Vagina (tissue), 2 donors: ENCODE measurements at regions not wholly inside any gene's neighbourhood (a gene's known extent, or its start where the extent isn't known, plus 50 kb on each side); places are given as distances from the start of the nearest gene placed in this dataset.

Experiments used
- DNase-seq, 2 donors: peaks; one replicate each; pipeline ENCODE4 v3.0.0-alpha.2; 2017; ENCODE audit errors: extremely low spot score in 2 of 2
- H3K27ac ChIP-seq: fragments of 200-600 bp; sonication (generic); one replicate; pipeline ENCODE4 v1.5.1; 2019
- H3K27me3 ChIP-seq: fragments of 200-600 bp; sonication (generic); one replicate; pipeline ENCODE4 v1.5.1; 2019
- H3K36me3 ChIP-seq, 2 donors: fragments of 200-600 bp; sonication (generic); one replicate each; pipeline ENCODE4 v1.5.1; 2017 to 2019
- H3K4me1 ChIP-seq: fragments of 200-600 bp; sonication (generic); one replicate; pipeline ENCODE4 v1.5.1; 2019
- H3K4me3 ChIP-seq, 2 donors: fragments of 200-600 bp; sonication (generic); 1 replicate in 1 of 2; 2 replicates in 1 of 2; pipeline ENCODE4 v1.5.1; 2016 to 2019
- H3K9me3 ChIP-seq: fragments of 200-600 bp; sonication (generic); one replicate; pipeline ENCODE4 v1.5.1; 2019
- POLR2A ChIP-seq, 2 donors: fragments of 450-650 bp; IDR thresholded peaks; one replicate each; pipeline ENCODE4 v1.6.1; 2017; ENCODE audit warnings: antibody characterized with exemption in 2 of 2, mild to moderate bottlenecking in 2 of 2, moderate library complexity in 2 of 2
- POLR2AphosphoS5 ChIP-seq, 2 donors: sonication (generic); formaldehyde crosslinking; IDR thresholded peaks; one replicate each; pipeline ENCODE4 v1.9.0; 2017; ENCODE audit warnings: antibody characterized with exemption in 2 of 2, mild to moderate bottlenecking in 2 of 2, low read depth in 1 of 2; ENCODE audit not compliant: insufficient read depth in 1 of 2
- intact Hi-C: fragments of 100-400 bp; cut with DNase I; formaldehyde crosslinking; loops from one replicate; pipeline ENCODE4 v1.15.1; 2023
- TF ChIP-seq, protein P1 (sequence below), 3 experiments: fragments of 450-650 bp in 2 of 3; fragments of 200-600 bp in 1 of 3; sonication (generic) in 1 of 3; IDR thresholded peaks; one replicate each; pipeline ENCODE4 v1.5.1; 2017 to 2019; ENCODE audit warnings: antibody characterized with exemption in 3 of 3, mild to moderate bottlenecking in 2 of 3, moderate library complexity in 2 of 3

DNA sequence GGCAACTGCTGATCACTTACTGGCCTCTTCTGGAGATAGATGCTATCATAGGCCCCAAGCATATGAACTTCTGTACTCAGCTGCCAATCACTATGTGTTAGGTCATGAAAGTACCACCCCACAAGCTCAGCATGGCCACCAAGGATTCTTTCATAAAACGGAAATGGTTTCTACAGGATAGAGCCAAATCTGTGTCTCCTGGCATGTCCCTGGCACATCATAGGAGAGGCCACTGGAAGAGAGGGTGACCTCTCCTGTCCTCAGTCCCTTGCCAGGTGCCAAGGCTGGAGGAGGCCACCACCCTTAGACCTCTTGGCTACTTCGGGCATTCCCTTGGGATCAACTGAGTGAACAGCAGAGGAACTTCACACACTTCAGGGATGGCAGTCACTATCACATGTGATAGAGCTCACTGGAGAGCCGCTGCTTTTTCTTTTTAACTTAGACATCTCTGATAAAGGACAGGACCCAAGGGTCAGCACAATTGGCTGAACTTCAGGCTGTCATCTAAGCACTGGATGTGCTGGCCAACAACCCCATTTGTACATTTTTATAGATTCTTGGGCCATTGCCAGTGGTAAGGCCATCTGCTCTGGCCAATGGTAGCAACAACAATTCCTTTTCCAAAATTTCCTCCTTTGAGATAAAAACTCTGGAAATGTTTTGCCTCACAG is 425.2 kb downstream of the SQOR start:
- intact Hi-C loops, result no loop called here
- H3K27ac ChIP-seq, result no peak overlapping the region
- DNase-seq, result no peak
- no peaks in the 10 kb centered on the region for H3K36me3 ChIP-seq
- no peaks in the 10 kb centered on the region for H3K9me3 ChIP-seq
- H3K4me3 ChIP-seq, result no peak overlapping the region
- H3K4me1 ChIP-seq, result no peaks in the 10 kb centered on the region
- no peaks in the 10 kb centered on the region for H3K27me3 ChIP-seq
- TF ChIP-seq POLR2AphosphoS5 (IDR thresholded peaks at IDR 0.05; ENCODE audit: insufficient read depth in 1 of 2, low read depth in 1 of 2), result no peak
- TF ChIP-seq POLR2A (IDR thresholded peaks at IDR 0.05), result no peak
- TF ChIP-seq, protein P1, sequence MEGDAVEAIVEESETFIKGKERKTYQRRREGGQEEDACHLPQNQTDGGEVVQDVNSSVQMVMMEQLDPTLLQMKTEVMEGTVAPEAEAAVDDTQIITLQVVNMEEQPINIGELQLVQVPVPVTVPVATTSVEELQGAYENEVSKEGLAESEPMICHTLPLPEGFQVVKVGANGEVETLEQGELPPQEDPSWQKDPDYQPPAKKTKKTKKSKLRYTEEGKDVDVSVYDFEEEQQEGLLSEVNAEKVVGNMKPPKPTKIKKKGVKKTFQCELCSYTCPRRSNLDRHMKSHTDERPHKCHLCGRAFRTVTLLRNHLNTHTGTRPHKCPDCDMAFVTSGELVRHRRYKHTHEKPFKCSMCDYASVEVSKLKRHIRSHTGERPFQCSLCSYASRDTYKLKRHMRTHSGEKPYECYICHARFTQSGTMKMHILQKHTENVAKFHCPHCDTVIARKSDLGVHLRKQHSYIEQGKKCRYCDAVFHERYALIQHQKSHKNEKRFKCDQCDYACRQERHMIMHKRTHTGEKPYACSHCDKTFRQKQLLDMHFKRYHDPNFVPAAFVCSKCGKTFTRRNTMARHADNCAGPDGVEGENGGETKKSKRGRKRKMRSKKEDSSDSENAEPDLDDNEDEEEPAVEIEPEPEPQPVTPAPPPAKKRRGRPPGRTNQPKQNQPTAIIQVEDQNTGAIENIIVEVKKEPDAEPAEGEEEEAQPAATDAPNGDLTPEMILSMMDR (IDR thresholded peaks at IDR 0.05), result no peak

GRCh38 chr15:46061002-46061401 is 426.2 kb downstream of the SQOR start:
- no peak overlapping the region for H3K27ac ChIP-seq
- H3K9me3 ChIP-seq, result no peaks in the 10 kb centered on the region
- no peak for DNase-seq
- no peaks in the 10 kb centered on the region for H3K4me1 ChIP-seq
- intact Hi-C loops, result no loop called here
- no peaks in the 10 kb centered on the region for H3K27me3 ChIP-seq
- H3K4me3 ChIP-seq, result no peak overlapping the region
- no peaks in the 10 kb centered on the region for H3K36me3 ChIP-seq
- TF ChIP-seq POLR2AphosphoS5 (IDR thresholded peaks at IDR 0.05; ENCODE audit: insufficient read depth in 1 of 2, low read depth in 1 of 2) (no peak), POLR2A (IDR thresholded peaks at IDR 0.05) (no peak)
- TF ChIP-seq, protein P1 (IDR thresholded peaks at IDR 0.05), result no peak

- H3K9me3 ChIP-seq, result no peaks in the 10 kb centered on the region
- H3K4me3 ChIP-seq, result no peak overlapping the region
- TF ChIP-seq POLR2A (IDR thresholded peaks at IDR 0.05) (no peak), POLR2AphosphoS5 (IDR thresholded peaks at IDR 0.05; ENCODE audit: insufficient read depth in 1 of 2, low read depth in 1 of 2) (no peak)
- TF ChIP-seq, protein P1 (IDR thresholded peaks at IDR 0.05), result no peak
- intact Hi-C loops, result no loop called here
- no peak for DNase-seq
- H3K36me3 ChIP-seq, result no peaks in the 10 kb centered on the region
- H3K4me1 ChIP-seq, result no peaks in the 10 kb centered on the region
- H3K27ac ChIP-seq, result no peak overlapping the region
- no peaks in the 10 kb centered on the region for H3K27me3 ChIP-seq
These were observed 442.4 kb downstream of the SQOR start for GRCh38 chr15:46077220-46077619.

DNA sequence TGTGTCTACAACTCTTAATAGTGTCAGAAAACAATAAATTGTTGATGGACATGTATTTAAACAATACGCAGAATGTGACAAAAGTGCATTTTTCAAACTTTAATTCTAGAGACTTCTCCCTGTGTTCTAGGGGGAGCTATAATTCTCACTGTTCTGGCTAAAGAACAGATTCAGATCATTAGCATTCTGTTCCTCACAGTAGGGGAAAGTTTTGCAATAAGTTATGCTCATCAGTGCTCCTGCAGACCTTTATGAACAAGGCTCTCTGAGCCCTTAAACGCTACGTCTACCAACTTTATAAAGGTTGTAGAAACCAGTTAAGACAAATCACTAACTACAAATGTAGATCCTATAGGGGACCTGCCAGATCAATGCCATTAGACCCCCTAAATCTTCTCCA is 444.2 kb downstream of the SQOR start:
- no peaks in the 10 kb centered on the region for H3K9me3 ChIP-seq
- H3K36me3 ChIP-seq, result no peaks in the 10 kb centered on the region
- no peak for DNase-seq
- H3K27me3 ChIP-seq, result no peaks in the 10 kb centered on the region
- no peak overlapping the region for H3K27ac ChIP-seq
- no peaks in the 10 kb centered on the region for H3K4me1 ChIP-seq
- H3K4me3 ChIP-seq, result no peak overlapping the region
- intact Hi-C loops, result no loop called here
- TF ChIP-seq POLR2A (IDR thresholded peaks at IDR 0.05), result no peak
- TF ChIP-seq POLR2AphosphoS5 (IDR thresholded peaks at IDR 0.05; ENCODE audit: insufficient read depth in 1 of 2, low read depth in 1 of 2), result no peak
- TF ChIP-seq, protein P1 (IDR thresholded peaks at IDR 0.05), result no peak

DNA sequence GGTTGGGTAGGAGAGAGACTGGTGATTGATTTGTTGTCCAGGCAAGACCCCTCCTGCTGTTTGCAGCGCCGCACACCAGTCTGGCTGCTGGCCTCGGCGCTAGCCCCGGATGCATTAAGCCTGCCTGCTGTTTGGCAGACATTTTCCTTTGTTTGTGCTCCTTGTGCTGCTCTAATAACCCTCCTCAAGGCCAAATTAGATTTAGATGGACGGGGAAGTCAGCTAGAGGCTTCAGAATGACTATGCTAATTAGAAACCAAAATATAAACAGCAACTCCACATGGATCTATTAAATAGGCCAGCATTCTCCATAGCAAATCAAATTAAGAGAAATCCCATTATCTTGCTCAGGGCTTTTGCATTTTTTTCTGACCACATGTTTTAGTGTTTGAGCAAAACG is 445.2 kb downstream of the SQOR start:
- no peak for DNase-seq
- no peak overlapping the region for H3K4me3 ChIP-seq
- intact Hi-C loops, result no loop called here
- no peaks in the 10 kb centered on the region for H3K9me3 ChIP-seq
- no peaks in the 10 kb centered on the region for H3K27me3 ChIP-seq
- H3K36me3 ChIP-seq, result no peaks in the 10 kb centered on the region
- H3K4me1 ChIP-seq, result no peaks in the 10 kb centered on the region
- TF ChIP-seq, protein P1 (IDR thresholded peaks at IDR 0.05), result no peak
- TF ChIP-seq POLR2A (IDR thresholded peaks at IDR 0.05), result no peak
- no peak for TF ChIP-seq POLR2AphosphoS5 (IDR thresholded peaks at IDR 0.05; ENCODE audit: insufficient read depth in 1 of 2, low read depth in 1 of 2)
- H3K27ac ChIP-seq, result no peak overlapping the region
